Stimulated activated CD4-positive, alpha-beta T cell treated with anti-CD3 and anti-CD28 coated beads, Interleukin-1b, Interleukin-23, amount 100 ng/mL, for 1 hour (primary cell): ENCODE measurements at regions not wholly inside any gene's neighbourhood (a gene's known extent, or its start where the extent isn't known, plus 50 kb on each side); places are given as distances from the start of the nearest gene placed in this dataset.
"Not testable (repeated sequence)": the region's sequence is repeated elsewhere in the genome, so short reads cannot be mapped to it uniquely, and the experiment has no call there.

Experiments used
- DNase-seq, 2 donors: peaks; one replicate each; pipeline ENCODE4 v3.0.0-alpha.2; 2020; ENCODE audit warnings: low read depth in 2 of 2

DNA sequence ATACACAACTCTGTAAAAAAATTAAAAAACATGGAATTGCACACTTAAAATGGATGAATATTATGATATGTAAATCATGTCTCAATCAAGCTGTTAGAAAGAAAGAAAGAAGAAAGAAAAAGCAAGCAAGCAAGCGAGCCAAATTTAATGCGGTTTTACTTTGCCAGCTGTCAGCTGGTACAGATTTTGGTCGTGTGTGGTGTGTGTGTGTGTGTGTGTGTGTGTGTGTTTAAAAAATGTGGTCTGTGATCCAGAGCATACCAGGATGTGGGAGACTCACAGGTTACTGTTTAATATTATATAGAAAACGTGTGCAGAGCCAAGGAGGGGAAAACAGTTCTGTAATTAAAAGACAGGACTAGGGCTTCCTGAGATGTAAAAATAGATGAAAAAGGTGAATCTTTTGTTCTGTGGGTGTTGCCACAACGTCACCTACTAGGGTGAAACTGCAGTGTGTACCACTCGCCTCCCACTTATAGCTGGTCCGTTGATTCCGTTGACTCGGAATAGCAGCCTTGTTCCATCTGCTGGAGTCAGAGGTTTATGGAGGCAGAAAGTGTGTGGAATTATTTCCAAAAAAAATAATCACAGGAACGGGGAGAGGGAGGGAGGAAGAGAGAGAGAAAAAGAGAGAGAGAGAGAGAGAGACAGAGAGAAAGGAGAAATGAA, 197.7 kb downstream of the BCAS1 start:
- no peak for DNase-seq

DNA sequence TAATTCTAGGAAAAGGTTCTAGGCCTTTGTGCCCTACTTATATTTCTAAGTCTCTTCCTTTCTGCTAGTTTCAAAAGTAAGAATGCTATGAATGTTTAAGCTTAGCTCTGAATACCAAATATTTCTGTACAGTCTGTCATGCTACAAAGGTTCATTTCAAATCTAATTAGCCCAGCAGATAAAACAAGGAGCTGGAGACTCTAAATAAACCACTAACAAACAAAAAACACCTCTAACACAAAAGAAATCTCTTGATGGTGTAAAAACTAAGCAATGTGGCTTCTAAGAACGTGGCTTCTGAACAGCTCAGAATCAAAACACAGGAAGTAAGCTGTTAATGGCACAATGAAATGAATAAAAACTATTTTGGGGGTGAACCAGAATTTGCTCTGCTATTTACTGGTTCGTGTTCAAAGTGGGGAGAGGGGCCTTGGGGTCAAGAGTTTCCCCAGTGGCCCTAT, 198.3 kb downstream of the BCAS1 start:
- DNase-seq, result no peak

DNA sequence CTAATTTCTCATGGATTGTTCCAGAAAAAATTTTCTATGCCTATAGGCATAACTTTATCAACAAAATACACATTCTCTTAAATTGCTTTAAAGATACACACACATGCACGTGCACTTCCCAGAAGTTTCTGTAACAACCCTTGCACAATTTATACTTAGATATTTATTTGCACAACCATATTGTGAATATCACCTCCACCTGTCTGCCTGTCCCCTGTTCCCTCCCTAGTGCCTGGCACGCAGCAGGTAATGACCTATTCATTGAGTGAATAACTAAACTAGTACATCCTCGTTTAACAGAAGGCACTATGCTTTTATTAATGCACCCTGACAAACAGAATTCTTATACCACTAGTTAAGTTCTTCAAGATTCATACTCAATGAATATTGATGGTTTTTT, 198.9 kb downstream of the BCAS1 start:
- DNase-seq, result no peak

DNA sequence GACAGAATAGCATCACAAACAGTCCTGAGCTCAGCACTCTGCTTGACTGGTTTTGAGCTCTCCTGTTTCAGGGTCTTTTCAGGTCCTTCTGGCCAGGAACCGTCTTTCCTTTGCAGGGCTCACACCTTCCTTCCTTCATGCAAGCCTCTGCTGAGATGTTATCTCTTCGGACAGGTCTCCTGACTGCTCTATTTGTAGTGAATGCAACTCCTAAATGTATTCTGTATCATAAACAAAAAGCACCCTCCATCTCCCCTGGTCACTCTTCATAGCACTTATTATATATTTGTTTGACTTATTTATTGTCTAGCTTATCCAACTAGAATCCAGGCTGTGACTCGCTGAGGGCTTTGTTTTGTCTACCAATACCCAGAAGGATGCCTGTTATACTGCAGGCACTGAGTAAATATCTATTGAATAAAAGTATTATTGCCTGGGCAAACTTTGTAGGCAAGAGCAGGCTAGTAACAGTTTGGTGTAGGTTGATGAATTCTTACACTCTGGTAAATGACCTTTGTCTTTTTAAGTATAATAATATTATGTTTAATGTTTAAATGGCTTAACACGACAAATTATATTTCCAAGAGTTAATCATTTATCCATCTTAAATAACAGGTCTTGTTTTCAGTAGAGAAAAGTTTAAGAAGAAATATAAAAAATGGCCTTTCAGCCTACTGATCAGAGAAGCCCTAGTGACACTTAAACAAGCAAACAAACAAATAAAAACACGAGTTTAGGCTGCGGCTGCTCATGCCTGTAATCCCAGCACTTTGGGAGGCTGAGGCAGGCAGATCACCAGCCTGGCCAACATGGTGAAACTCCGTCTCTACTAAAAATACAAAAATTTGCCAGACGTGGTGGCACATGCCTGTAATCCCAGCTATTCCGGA, 199.7 kb downstream of the BCAS1 start:
- no peak for DNase-seq

DNA sequence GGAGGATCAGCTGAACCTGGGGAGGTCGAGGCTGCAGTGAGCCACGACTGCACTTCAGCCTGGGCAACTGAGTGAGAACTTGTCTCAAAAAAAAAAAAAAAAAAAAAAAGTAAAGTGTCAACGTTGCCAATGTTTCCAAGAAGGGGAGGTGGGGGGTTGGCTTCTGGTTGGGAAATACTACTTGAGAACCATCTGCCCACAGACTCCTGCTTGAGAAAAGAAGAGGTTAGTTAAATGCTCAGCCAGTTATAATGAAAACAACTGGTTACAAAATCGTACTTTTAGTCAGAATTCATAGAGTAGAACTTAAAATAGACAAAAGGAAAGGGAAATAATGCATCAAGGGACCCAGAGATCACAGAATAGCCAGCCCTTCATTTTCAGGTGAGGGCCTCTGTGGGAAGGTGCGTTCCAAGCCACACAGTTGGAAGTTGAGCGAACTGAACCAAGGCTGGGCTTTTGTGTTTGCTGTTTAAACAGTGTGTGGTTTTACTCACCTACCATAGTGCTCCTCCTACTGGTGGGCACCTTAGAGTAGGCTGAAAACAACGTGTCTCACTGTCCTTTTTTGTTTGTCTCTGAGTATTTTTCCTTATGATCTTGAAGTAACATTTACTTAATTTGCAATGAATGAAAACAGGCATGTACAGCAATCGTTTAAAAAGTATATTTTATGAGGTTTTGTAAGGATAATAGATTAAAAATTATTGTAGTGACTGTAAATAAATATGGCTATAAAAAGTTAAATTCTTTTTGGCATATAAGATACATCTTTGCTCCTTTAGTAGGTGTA, 200.7 kb downstream of the BCAS1 start:
- peak; percentile 24 to 32 for DNase-seq

DNA sequence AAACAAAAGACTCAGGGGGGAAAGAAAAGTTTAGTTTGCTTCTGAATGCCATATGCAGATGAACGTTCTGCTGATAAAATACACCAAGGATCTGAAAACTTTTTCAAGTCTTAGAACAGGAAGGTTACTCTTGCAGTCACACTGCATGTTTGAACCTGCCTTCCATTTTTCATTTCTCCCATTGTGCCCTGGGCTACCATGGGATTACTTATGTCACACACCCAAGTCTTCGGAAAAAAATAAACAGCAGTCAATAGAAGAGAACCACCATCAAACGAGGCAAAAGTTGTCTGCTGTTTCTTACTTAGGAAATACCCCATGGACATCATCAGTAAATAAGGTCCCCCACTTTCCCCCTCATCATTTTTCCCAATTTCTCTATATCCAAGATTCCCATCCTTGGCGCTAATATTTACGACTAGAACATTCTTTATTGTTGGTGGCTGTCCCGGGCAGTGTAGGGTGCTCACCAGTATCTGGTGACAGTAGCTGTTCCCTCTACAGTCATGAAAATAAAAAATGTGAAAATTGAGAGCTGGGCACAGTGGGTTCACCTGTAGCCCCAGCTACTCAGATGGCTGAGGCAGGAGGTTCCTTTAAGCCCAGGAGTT, 202.5 kb downstream of the BCAS1 start:
- DNase-seq, result no peak

DNA sequence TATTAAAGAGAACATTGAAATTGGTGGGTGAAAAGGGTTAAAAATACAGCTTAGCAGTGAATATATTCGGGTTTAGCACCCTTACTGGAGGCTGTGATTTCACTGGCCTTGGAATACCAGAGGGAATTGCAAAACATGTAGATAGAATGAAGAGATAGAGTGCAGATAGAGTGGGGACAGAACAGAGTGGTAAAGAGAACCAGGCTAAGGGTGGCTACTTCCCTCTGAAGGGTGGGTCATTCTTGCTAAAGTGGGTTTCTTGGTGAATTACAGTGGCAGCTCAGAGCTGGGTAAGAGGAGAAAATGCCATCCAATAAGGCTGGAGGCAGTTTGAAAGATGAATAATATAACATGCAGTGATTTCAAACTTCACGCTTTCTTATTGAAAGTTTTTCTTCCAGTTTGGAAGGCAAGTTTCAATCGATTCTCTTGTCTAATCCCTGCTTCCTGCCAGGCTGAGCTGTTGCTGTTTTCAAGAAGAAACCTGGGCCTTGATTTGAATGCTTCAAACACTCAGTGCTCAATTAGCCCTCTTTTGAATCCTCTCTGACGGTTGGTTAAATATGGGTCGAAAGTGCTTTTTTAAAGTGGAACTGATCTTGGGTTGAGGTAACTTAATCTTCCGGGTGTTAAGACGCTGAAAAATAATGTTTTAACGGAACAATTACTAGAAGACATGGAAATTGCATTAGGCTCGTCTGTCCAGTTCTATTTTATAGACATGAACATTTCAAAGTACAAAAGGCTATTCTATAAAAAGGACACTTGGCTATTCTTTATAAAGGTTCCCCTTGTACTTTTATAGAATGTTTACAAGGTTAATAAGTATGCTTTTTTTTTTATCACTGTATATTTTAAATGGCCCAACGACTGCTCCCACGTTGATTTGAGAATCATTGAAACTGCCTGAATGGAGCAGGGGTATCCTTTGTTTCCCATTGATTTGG, 203.3 kb downstream of the BCAS1 start:
- DNase-seq, result no peak

DNA sequence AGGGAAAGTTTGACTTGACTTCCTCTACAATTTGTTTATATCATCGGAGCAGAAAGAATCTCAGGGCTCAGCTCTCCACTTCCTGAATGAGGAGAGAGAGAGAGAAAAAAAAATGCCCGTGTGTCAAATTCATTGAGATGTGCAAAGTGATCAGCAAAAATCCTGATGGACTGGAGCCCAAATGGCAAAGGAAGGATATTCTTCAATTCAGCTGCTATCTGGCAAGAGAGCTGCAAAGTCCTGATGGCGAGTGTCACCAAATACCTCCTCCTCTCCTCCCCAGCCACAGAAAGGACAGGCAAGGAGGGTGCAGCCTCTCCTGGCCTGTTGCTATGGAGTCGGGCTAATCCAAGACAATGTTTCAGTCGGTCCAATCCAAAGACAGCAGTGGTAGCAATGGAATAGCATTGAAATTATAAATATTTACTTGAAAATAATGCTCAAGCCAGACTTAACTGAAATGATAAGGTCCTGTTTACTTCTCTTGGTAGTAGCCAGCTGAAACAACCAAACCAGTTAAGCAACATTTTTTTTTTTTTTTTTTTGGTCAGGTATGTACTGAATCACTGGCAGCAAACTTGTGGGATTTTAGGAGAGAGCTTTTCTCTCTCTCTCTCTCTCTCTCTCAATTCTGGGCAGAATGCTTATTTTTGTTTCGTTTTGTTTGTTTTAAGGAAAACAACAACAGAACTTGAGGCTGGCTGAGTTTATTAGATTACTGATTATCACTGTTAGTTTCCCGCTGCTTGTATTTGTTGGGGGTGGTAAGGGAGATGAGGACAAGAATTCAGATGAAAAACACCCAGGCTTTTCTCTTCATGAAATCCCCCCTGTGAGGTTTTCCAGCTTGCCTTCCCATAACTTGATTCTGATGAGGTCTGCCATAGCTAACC, 204.2 kb downstream of the BCAS1 start:
- no peak for DNase-seq

DNA sequence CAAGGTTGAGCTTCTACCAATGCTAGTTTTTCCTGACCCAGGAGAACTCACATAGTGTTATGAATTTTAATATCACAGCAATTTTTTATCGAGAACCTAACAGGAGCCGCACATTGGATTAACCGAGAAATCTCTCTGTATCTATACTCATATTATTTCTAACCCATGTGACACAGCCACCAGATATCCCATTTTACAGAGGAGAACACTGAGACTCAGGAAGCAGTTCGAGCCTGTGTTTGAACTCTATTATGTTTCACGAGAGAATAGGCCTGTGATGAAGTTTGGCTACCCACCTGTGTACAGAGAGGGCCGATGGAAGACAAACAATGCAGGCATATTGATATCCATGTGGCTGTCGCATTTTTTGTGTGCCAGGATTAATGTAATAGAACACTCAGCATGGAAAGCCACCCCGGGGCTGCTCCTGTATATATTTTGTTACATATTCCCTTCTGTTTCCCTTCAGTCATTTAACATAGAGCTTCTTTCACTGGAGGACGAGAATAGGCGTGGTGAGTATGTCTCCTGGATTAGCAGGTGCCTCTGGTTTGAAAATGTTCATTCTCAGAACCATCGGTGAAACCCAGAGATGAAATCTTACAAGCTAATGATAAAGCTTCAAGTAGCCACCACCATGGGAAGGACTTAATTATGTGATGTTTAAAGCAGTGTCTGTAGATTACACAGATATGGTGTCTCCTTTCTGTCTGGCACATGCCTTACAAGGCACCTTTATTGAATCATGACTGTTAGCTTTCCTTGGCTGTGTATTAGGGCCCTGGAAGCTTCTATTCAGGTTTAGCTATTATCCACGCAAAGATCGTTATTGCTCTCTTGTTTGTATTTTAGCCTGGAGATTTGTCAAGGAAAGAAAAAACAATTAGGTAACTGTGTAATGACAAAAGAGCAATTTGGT, 205.4 kb downstream of the BCAS1 start:
- DNase-seq, result not testable (repeated sequence)

DNA sequence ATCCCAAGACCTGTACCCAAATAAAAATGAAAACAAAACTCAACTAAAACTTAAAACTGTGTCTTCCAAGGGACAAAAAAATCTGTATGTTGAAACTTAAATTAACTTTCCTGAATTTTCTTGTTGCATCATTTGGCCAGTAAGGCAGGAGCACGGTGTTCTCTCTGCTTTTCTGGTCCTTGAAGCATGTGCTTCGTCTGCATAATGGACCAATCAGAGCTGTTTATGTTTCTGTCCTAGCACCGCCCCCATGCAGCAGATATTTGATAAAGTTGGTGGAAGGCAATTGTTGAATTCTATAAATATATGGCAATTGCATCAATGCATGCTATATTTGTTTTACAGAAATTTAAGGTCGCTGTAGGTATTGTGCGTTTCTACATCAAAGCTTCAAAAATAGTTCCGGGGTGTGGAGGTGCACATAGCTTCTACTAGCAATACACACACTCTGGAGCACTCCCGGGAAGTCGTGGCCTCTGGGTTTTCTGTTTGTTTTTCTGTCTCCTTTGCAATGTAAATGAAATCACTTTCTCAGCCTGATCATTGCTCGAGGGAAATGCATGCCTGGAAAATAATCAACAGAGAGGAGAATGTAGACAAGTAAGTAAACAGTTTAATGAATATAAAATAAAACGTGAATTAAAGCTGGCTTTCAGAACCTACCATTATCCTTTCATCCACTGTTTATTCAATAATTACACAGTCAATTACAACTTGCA, 206.3 kb downstream of the BCAS1 start:
- not testable (repeated sequence) for DNase-seq

DNA sequence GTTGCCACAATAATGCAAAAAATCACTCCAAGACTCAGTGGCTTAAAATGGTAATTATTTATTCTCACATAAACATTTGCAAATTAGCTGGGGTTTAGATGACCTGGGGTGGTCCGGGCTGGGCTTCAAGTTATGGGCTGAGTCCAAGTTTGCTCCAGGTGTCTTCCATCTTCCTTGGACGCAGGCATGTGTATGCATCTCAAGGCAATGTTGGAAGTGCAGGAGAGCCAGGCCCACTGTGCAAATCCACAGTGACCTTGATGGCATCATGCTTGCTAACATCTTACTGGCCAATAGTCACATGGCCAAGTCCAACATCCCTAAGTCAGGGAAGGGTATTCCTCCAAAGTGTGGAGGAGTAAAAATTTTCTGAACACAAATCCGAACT, 206.9 kb downstream of the BCAS1 start:
- not testable (repeated sequence) for DNase-seq

DNA sequence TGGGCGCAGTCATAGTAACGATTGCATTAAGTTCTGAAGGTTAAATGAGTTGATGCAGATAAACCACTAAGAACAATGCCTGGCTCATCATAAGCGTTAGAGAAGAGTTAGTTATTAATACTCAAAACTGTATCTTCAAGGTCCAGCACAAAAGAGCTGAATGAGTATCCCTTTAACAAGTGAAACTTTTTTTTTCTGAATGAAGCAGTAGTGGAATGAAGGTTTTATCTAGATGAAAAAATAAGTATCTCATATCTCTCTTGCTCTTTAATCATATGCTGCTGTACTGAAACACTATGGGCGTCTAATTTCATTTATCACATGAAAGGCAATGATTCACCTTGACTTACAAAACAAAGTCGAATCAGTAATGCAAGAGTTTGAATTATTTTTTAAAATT, 207.4 kb downstream of the BCAS1 start:
- DNase-seq, result not testable (repeated sequence)

DNA sequence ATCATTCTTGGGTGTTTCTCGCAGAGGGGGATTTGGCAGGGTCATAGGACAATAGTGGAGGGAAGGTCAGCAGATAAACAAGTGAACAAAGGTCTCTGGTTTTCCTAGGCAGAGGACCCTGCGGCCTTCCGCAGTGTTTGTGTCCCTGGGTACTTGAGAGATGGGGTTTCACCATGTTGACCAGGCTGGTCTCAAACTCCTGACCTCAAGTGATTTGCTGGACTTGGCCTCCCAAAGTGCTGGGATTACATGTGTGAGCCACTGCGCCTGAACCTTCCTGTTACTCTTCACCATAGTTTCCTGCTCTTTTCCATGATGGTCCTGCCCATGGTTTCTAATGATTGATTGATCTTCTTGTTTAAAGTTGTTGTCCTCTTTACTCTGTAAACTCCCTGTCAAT, 207.9 kb downstream of the BCAS1 start:
- not testable (repeated sequence) for DNase-seq

DNA sequence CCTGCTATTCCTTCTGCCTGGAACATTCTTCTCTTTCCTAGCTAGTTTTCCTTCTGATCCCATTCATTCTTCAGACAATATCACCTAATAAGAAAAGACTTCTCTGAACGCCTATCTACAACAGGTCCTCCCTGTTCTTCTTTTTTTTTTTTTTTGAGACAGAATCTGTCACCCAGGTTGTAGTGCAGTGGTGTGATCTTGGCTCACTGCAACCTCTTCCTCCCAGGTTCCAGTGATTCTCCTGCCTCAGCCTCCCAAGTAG, 208.3 kb downstream of the BCAS1 start:
- DNase-seq, result not testable (repeated sequence)

DNA sequence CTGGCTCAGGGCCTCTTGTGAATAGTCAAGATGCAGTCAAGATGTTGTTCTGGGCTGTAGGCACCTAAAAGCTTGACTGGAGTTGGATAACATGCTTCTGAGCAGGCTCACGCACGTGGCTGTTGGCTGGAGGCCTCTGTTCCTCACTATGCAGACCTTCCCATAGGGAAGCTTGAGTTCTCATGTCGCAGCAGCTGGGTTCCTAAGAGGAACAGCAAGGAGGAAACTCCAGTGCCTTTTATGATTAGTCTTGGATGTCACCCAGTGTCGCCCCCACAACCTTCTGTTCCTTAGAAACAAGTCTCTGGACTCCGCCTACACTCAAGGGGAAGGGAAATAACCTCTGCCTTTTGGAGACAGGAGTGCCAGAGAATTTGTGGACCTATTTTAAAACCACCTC, 210.7 kb downstream of the BCAS1 start:
- DNase-seq, result no peak

DNA sequence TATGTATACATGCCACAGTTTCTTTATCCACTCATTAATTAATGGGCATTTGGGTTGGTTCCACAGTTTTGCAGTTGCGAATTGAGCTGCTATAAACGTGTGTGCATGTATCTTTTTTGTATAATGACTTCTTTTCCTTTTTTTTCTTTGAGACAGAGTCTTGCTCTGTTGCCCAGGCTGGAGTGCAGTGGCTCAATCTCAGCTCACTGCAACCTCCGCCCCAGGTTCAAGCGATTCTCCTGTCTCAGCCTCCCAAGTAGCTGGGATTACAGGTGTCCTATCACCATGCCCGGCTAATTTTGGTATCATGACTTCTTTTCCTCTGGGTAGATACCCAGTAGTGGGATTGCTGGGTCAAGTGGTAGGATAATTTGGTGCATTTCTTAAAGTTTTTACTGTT, 211.4 kb downstream of the BCAS1 start:
- DNase-seq, result not testable (repeated sequence)

DNA sequence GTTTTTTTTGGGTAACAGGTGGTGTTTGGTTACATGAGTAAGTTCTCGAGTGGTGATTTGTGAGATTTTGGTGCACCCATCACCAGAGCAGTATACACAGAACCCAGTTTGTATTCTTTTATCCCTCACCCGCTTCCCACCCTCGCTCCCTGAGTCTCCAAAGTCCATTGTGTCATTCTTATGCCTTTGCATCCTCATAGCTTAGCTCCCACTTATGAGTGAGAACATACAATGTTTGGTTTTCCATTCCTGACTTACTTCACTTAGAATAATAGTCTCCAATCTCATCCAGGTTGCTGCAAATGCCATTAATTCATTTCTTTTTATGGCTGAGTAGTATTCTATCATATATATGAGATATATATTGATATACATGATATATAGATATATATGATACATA, 211.9 kb downstream of the BCAS1 start:
- DNase-seq, result not testable (repeated sequence)

DNA sequence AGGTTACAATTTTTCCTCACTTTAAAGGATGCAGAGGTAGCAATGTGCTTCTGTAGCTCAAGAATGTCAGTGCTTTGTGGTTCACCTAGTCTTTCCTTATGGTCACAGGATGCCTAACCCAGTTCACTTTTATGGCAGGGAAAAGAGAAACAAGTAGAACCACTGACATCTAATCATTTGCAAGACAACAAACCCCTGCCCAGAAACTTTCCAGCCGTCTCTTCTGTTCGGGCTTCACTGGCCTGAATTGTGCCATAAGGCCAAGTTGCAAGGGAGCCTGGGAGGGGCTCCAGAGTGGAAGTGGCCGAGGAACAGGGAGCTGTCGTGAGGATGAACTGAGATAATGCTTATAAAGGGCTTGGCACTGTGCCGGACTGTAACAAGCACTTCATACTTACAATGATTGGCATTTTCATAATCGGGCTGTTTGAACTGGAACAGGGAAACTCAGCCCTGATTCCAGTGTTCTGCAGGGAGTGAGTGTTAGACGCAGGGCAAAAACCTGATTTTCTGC, 212.6 kb downstream of the BCAS1 start:
- DNase-seq, result no peak
